ENCODE measurements at regions not wholly inside any gene's neighbourhood (a gene's known extent, or its start where the extent isn't known, plus 50 kb on each side); places are given as distances from the start of the nearest gene placed in this dataset.

DNA sequence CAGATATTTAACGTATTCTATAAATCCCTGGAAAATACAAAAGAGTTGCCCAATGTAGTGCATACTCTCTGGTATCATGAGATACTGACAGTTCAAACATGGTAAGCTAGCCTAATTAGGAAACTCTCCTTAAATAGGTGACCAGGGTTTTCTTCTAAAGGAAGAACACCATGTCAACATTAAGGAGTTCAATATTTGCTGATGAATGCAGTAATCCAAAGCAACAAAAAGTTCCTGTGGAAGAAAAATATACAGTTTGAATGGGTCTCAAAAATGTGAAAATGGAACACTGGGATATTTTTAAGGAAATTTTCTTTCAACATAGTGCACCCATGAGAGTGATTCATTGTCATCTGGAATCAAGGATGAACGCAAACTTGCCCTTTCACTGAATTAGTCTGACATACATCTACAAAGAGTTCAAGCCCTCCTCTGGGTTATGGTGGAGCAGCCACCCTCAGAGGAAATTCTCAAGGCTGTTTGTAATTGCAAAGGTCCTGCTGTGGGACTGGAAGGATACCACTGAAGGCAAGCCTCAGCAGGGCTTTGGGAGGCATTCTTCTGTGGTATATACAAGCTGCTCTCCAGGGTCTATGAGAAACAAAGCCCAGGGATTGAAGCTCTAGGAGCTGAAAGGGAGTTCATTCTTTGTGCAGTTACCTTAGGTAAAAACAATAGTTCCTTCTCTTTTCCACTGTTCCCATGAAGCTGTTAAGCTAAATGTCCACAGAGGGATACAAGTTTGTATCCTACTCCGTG is 700.3 kb downstream of the TUSC7 start:
- peak; percentile 29 for DNase-seq (ENCODE audit: low read depth, low spot score)
- TF ChIP-seq, protein P1, sequence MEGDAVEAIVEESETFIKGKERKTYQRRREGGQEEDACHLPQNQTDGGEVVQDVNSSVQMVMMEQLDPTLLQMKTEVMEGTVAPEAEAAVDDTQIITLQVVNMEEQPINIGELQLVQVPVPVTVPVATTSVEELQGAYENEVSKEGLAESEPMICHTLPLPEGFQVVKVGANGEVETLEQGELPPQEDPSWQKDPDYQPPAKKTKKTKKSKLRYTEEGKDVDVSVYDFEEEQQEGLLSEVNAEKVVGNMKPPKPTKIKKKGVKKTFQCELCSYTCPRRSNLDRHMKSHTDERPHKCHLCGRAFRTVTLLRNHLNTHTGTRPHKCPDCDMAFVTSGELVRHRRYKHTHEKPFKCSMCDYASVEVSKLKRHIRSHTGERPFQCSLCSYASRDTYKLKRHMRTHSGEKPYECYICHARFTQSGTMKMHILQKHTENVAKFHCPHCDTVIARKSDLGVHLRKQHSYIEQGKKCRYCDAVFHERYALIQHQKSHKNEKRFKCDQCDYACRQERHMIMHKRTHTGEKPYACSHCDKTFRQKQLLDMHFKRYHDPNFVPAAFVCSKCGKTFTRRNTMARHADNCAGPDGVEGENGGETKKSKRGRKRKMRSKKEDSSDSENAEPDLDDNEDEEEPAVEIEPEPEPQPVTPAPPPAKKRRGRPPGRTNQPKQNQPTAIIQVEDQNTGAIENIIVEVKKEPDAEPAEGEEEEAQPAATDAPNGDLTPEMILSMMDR (IDR thresholded peaks at IDR 0.05; ENCODE audit: low read depth, low read length) = no peak
- in situ Hi-C loops (cut with HindIII; ENCODE audit: low sequenced_read_pairs) = no loop called here
- H3K4me3 ChIP-seq (ENCODE audit: low read depth, low read length) = no peak overlapping the region

DNA sequence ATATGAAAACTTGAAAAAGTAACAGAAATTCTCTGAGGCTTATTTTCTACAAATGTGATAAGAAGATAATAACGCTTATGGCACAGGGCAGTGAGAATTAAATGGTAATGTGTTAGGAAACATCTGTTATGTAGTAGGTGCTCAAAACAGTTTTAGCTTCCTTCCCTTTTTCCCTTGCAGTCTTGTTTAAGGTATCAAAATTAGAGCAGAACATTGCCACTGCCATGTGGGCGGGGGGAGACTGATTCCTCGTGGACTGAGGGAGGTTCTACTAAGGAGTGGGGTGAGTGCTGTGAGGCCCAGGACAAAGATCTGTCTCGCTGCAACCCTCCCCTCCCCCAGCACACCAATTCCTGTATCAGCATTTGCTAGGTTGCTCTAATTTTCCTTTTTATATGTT is 702.4 kb downstream of the TUSC7 start:
- in situ Hi-C loops (cut with HindIII; ENCODE audit: low sequenced_read_pairs) = no loop called here
- DNase-seq (ENCODE audit: low read depth, low spot score) = no peak
- TF ChIP-seq, protein P1 (IDR thresholded peaks at IDR 0.05; ENCODE audit: low read depth, low read length) = no peak
- no peak overlapping the region for H3K4me3 ChIP-seq (ENCODE audit: low read depth, low read length)

DNA sequence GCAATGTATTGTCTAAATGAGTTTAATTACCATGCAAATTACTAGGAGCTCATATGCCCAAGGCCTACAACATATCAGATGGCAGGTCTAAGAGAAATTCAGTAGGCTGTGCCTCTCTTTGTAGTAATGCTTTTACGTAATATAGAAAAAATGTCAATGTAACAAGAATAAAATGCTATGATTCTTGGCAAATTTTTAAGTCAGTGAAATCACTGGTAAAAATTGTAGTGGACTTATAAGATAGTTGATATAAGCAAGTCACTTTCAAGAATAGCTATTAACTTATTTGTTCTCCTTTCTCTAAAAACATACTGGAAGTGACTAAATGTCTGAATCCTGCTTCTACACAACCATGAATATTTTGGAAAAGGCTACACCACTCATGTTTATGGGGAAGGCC is 707.8 kb downstream of the TUSC7 start:
- no peak for DNase-seq (ENCODE audit: low read depth, low spot score)
- in situ Hi-C loops (cut with HindIII; ENCODE audit: low sequenced_read_pairs) = no loop called here
- TF ChIP-seq, protein P1 (IDR thresholded peaks at IDR 0.05; ENCODE audit: low read depth, low read length) = no peak
- H3K4me3 ChIP-seq (ENCODE audit: low read depth, low read length) = no peak overlapping the region

DNA sequence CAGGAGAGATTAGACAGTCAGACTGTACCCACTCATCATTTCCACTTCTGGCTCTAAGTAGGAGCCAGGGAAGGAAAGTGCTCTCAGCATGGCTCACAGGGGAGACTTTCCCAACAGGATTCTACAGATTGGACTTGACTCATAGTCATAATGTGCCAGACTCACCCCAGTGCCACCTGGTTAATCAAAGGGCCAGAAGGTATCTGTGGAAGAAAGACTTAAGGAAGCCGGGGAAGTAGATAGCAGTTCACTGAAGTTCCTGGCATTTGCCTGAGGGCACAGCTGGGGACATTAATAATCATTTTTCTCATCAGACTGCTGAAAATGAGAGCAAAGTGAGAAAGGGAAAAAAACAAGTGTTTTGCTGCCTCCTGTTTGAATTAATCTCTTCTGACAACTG is 717.5 kb downstream of the TUSC7 start:
- DNase-seq (ENCODE audit: low read depth, low spot score) = no peak
- TF ChIP-seq, protein P1 (IDR thresholded peaks at IDR 0.05; ENCODE audit: low read depth, low read length) = no peak
- no peak overlapping the region for H3K4me3 ChIP-seq (ENCODE audit: low read depth, low read length)
- in situ Hi-C loops (cut with HindIII; ENCODE audit: low sequenced_read_pairs) = no loop called here

DNA sequence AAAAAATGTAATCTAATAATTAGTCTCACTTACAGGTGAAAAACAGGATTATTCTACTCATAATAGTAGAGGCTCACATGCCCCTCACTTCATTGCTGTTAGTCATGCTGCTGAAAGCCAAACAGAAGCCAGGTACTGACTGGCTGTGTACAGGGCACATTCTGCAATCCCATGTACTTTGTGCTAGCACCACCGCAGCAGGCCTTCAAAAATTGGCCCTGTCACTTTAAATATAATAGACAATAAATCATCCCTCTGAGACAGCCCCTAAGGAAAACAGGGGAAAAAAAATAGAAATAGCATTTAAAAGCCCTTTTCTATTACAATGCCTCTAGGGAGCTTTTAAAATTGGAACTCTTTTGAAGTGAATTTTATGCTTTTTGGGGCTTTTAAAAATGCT is 723.8 kb downstream of the TUSC7 start:
- in situ Hi-C loops (cut with HindIII; ENCODE audit: low sequenced_read_pairs) = no loop called here
- TF ChIP-seq, protein P1 (IDR thresholded peaks at IDR 0.05; ENCODE audit: low read depth, low read length) = no peak
- H3K4me3 ChIP-seq (ENCODE audit: low read depth, low read length) = no peak overlapping the region
- DNase-seq (ENCODE audit: low read depth, low spot score) = no peak

DNA sequence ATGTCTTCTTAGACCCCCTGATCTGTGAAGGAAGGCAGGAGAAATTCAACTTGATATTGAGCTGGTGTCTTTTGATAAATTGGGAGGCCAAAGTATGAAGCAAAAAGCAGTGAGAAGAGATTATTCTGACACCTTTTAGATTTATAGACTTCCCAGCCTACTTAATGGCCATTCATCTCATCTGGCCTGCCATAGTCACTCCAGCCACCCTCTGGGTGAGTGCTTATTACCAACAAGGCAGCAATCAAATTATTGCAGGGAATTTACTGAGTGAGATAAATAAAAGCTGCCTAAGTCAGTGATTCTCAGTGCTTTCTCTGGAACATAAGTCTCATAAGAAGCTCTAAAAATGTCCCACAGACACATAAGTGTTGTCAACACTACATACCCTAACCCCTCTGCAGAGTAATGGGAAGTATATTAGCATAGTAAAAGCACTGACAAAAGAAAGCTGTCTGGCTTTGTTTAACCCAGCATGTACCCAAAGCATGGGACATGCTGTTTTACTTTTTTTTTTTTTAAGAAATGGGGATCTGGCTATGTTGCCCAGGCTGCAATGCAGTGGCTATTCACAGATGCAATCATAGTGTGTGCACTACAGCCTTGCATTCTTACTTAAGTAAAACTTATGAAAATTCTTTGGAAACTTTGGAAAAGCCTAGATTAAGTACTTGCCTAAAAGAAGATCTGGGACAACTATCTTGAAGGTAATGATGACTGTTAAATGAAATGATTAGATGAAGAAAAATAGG is 725.3 kb downstream of the TUSC7 start:
- no peak overlapping the region for H3K4me3 ChIP-seq (ENCODE audit: low read depth, low read length)
- no peak for DNase-seq (ENCODE audit: low read depth, low spot score)
- TF ChIP-seq, protein P1 (IDR thresholded peaks at IDR 0.05; ENCODE audit: low read depth, low read length) = no peak
- in situ Hi-C loops (cut with HindIII; ENCODE audit: low sequenced_read_pairs) = no loop called here

Data from astrocyte of the spinal cord (primary cell).